H54 (cell line): ENCODE measurements at regions not wholly inside any gene's neighbourhood (a gene's known extent, or its start where the extent isn't known, plus 50 kb on each side); places are given as distances from the start of the nearest gene placed in this dataset.
A peak's percentile ranks its signal among the peaks of the same experiment; 100 is the strongest.

Experiments
- DNase-seq: peaks from one replicate; pipeline ENCODE4 v3.0.0; 2011; ENCODE audit warnings: low spot score, mixed read lengths; ENCODE audit not compliant: insufficient read length
- FAIRE-seq: peaks from 3 replicates; lab custom pipeline; 2011; peaks lifted over from hg19 to GRCh38; lab: Jason Lieb, UNC
- POLR2A ChIP-seq: IDR thresholded peaks from 2 replicates; pipeline ENCODE4 v1.6.1; 2011; ENCODE audit warnings: low read depth, mild to moderate bottlenecking, low read length

DNA sequence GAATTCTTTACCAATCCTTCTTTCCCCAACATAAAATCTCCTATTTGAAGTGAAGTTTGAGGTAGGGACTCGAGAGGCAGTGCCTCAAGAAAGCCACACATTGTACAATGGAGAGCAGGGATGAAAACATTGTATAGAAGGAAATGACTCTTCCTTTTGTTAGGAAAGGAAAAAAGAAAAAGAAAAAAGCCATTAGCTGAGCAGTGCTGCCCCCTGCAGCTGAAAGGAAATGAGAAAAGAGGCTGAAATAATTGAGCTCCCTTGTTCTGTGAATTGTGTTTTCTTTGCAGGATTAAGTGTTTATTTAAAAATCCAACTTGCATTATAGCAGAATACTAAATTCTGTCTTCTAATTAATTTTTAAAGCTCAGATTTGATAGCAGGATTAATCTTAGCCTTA lies 162.9 kb upstream of the SASH1 start:
- no peak for DNase-seq
- no peak for FAIRE-seq

DNA sequence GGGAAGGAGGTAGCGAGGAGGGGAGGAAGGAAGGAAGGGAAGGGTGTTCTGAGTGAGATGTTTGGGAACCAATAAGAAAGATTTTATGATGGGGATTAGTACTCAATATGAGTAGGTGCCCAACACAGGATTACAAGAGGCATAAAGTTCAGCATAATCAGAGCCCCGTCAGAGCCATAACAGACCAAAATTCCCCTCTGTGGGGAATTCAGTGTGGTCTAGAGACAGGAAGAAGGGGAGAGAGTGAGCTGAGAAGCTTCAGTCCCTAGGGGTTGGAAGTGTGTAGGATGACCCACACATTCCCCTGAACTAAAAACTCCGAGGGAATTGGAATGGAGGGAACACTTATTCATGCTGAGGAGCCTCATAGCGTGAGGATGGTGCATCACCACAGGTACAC lies 160.3 kb upstream of the SASH1 start:
- no peak for TF ChIP-seq POLR2A
- FAIRE-seq (no peak), DNase-seq (no peak)

More for the DNA sequence above, 162.9 kb upstream of the SASH1 start:
- TF ChIP-seq POLR2A = no peak

- FAIRE-seq (no peak), DNase-seq (no peak)
- TF ChIP-seq POLR2A = no peak
Observed at GRCh38 chr6:148183776-148184175, 158.9 kb upstream of the SASH1 start.

DNA sequence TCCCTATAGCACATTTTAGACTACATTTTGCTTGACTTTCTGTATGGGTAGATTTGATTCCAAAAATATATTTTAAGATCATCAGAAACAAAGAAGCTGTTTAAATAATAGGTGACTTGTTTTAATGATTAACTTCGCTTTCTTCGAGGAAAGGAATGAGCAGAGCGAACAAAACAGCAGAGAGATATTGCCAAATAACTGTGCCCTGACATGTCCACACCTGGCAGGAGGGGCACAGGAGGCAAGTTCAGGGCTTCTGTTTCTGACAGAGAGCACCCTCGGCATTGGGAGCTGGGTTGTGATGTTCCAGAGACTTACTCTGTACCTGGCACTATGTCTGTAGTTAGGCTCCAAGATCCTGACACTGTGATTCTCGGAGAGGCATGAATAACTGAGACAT lies 155.7 kb upstream of the SASH1 start:
- DNase-seq = no peak
- no peak for FAIRE-seq
- no peak for TF ChIP-seq POLR2A

DNA sequence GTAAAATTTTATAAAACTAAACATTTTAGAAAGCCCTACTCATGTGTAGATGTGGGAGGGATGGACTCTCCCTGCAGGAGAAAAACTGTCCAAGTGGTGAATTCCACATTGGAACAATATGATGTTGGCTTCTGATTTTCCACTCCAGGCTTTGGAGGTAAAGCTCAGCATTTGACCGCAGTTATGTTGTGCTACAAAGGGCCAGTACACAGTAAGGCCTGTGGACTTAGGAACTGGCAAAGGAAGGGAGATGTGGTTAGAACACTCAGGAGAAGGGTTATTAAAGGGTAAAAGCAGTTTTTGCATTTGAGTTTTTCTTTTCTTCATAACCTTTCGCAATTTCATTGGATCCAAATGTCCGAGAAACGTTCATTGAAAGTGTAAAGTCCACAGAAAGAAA lies 150.3 kb upstream of the SASH1 start:
- FAIRE-seq (no peak), DNase-seq (peak; percentile 25)
- no peak for TF ChIP-seq POLR2A

DNA sequence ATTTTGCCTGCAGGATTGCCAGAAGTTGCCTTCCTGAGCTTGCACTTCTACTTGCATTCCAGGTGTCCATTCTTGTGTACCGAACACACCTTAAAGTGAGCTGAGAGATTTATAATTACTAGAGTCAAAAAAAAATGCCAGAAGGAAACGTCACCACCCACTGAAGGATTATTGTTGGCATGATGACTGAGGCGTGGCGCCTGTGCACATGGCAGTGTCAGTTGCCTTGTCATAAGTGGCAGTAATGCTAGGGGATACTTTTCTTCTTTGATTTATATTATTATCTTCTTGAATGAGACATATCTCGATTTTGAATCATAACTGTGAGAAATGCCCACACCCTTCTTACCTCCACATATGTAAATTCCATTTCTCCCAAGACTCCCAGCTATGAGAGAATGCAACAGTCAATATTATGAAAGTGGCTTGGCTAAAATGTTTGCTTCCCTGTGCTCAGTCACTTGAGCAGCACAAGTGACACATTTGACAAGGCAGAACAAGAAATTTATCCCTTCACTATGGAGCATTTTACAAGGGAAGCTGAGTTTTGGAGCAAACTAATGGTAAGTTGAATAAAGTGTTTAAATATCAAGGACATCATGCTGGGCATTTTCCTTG lies 149.5 kb upstream of the SASH1 start:
- DNase-seq = no peak
- TF ChIP-seq POLR2A = no peak
- no peak for FAIRE-seq

GRCh38 chr6:148195511-148195910 lies 147.1 kb upstream of the SASH1 start:
- FAIRE-seq (no peak), DNase-seq (no peak)
- TF ChIP-seq POLR2A = no peak

- DNase-seq (no peak), FAIRE-seq (no peak)
- no peak for TF ChIP-seq POLR2A
Observed at GRCh38 chr6:148199584-148199983, 143.1 kb upstream of the SASH1 start.

DNA sequence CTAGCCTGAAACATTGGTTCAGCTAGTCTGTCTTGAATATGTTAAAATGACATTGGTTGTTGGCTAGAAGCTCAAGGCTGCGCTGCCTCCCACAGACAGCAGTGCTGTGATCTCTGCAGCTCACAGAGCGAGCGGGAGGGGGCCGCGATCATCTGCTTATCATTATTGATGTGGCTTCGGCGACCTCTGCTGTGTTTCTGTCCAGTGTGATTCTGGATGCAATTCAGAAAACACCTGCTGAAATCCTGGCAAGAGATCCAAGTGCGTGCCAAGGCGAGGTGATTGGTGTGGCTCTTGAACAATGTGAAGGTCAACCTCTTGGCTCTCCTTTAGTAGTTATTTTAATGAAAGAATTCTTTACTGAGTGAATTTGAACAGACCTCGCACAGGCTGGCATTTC lies 142.3 kb upstream of the SASH1 start:
- FAIRE-seq = no peak
- DNase-seq = no peak
- TF ChIP-seq POLR2A = no peak

DNA sequence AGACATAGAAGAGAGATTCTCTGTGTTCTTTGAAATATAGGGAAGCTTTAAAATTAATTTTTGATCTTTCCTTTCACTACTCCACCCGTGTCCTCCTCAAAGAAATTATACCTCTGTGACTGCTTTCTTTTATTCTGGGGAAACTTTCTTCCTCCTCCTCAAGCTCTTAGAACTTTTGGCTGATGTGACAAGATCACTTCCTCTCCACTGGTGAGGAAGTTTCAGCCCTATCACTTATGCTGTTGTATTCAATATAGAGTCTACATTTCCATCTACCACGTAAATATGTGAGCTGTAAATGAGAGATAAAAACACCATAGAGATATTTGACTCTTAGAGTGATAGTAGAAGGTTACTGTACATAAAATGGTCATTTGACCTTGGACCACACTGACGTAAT lies 141.9 kb upstream of the SASH1 start:
- TF ChIP-seq POLR2A = no peak
- no peak for FAIRE-seq
- no peak for DNase-seq

DNA sequence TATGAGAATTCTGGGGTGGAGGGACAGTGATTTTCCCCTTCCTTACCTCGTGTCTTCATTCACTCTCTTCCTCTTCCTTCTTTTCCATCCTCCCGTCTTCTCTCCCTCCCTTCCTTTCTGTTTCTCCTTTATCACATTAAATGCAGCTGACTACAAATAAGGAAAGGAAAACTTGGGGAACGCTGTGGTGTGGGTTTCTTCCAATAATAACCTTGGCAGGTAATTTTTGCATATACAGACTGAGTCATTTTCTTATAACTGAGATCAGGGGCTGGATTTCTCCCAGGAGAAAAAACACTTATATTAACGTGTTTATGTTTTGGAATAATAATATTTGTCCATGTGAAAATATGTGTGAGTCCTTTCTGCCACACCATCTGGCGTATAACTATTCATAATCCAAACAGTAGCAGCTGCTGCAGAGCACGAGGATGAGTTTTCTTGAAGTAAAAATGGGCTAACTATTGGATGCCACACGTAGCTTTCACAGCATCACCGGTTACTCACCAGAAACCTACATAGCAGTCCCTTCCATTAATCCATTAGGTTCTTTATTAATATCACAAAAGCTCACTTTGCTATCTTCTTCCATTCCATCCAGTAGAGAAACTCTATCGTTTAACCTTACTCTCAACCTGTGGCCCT lies 139.2 kb upstream of the SASH1 start:
- FAIRE-seq = no peak

GRCh38 chr6:148203970-148204369 lies 138.7 kb upstream of the SASH1 start:
- TF ChIP-seq POLR2A = no peak
- DNase-seq (peak; percentile 21), FAIRE-seq (no peak)

More for the DNA sequence above, 139.2 kb upstream of the SASH1 start:
- no peak for TF ChIP-seq POLR2A
- no peak for DNase-seq

GRCh38 chr6:148208298-148208697 lies 134.3 kb upstream of the SASH1 start:
- DNase-seq (no peak), FAIRE-seq (no peak)
- no peak for TF ChIP-seq POLR2A

DNA sequence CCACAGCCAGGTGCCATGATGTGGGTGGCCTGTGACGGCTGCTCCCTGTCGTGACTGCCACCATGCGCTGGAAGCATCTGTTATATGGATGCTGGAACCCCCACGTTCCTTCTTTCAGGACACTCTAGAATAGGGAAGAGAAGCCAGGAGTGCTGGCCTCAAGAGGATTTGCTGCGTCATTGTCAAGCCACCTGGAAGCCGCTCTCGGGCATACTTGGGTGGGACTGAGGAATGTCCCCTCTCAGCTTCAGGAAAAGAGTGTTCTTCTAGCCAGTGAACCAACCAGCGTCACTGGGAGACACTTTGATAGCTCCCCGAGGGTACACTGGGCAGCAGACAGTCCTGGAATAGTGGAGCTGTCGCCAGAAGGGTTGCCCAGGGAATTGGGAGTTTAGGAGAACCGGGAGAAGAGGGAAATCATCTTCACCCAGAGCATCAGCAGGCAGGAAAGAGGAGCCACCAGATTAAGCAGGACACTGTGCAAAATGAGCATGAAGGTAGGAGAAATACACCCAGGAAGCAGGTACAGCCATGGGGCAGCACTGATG lies 130.8 kb upstream of the SASH1 start:
- DNase-seq = no peak
- no peak for TF ChIP-seq POLR2A
- FAIRE-seq = no peak

- no peak for FAIRE-seq
- no peak for TF ChIP-seq POLR2A
- DNase-seq = no peak
Observed at GRCh38 chr6:148212366-148212765, 130.3 kb upstream of the SASH1 start.
